SJSA1 (cell line): ENCODE measurements at regions not wholly inside any gene's neighbourhood (a gene's known extent, or its start where the extent isn't known, plus 50 kb on each side); places are given as distances from the start of the nearest gene placed in this dataset.

ENCODE experiments used
- DNase-seq, 2 experiments: peaks; one replicate each; pipeline ENCODE4 v3.0.0-alpha.2; 2015 to 2020; ENCODE audit warnings: low spot score in 2 of 2, low read depth in 1 of 2
- H3K27ac ChIP-seq: fragments of 250-450 bp; sonication (Bioruptor Pico); 2 replicates; pipeline ENCODE4 v1.5.1; 2020; ENCODE audit warnings: mild to moderate bottlenecking, moderate library complexity
- H3K27me3 ChIP-seq: fragments of 250-450 bp; sonication (Bioruptor Pico); replicated peaks from 2 replicates; pipeline ENCODE4 v1.5.1; 2020; ENCODE audit warnings: mild to moderate bottlenecking, moderate library complexity
- H3K36me3 ChIP-seq: fragments of 250-450 bp; sonication (Bioruptor Pico); 2 replicates; pipeline ENCODE4 v1.5.1; 2020; ENCODE audit warnings: mild to moderate bottlenecking
- H3K4me1 ChIP-seq: fragments of 250-450 bp; sonication (Bioruptor Pico); replicated peaks from 2 replicates; pipeline ENCODE4 v1.6.1; 2021; ENCODE audit warnings: mild to moderate bottlenecking
- H3K4me3 ChIP-seq: fragments of 250-450 bp; sonication (Bioruptor Pico); 2 replicates; pipeline ENCODE4 v1.5.1; 2020; ENCODE audit warnings: mild to moderate bottlenecking
- H3K9me3 ChIP-seq: fragments of 250-450 bp; sonication (Bioruptor Pico); replicated peaks from 2 replicates; pipeline ENCODE4 v1.5.1; 2020; ENCODE audit warnings: mild to moderate bottlenecking

DNA sequence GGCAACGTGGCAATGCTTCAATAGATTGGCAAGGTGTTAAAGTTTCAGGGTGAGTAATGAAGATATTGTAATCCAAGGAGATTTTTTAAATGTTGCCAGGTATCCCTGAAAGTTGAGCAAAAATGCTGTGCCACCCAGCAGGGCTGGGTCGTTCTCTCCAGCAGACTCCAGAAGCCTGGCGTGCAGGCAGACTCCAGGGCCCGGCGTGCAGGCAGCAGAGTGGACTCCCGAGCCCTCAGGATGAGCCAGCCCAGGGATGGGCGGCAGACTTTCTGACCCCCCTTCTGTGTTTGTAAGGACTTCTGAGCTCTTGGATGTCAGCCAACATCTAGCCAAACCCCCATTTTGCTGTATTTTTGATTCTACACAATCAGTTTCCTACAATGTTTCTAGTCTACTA is 289.1 kb downstream of the ZNF516 start:
- no peaks in the 10 kb centered on the region for H3K9me3 ChIP-seq
- no peaks in the 10 kb centered on the region for H3K36me3 ChIP-seq
- H3K4me1 ChIP-seq: peaks cover 4% of the 10 kb centered on the region; the same call in 1 of the 2 replicates
- H3K27me3 ChIP-seq: no peaks in the 10 kb centered on the region; the same call in 1 of the 2 replicates
- H3K27ac ChIP-seq: no peak overlapping the region
- DNase-seq: no peak
- H3K4me3 ChIP-seq: no peak overlapping the region

- no peaks in the 10 kb centered on the region; the same call in 1 of the 2 replicates for H3K27me3 ChIP-seq
These were observed 291.5 kb downstream of the ZNF516 start for GRCh38 chr18:76203552-76203951.

DNA sequence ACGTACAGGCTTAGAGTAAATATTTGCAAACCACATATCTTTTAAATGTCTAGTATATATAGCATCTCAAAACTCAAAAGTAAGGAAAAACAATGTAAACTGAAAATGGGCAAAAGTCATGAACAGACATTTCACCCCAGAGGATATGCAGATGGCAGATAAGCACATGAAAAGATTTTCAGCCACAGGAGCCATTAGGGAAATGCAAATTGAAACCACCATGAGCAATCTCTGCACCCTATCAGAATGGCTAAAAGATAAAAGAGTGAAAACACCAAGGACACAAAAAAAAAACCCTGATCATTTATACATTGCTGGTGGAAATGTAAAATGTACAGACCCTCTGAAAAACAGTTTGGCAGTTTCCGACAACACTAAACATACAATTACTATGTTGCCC is 292.7 kb downstream of the ZNF516 start:
- Histone ChIP-seq H3K27ac (no peak overlapping the region), H3K36me3 (no peaks in the 10 kb centered on the region), H3K4me3 (no peak overlapping the region), H3K4me1 (no peaks in the 10 kb centered on the region), H3K9me3 (no peaks in the 10 kb centered on the region), H3K27me3 (no peaks in the 10 kb centered on the region; the same call in 1 of the 2 replicates)
- DNase-seq: no peak

More at GRCh38 chr18:76203552-76203951, 291.5 kb downstream of the ZNF516 start:
- Histone ChIP-seq H3K4me3 (no peak overlapping the region), H3K27ac (no peak overlapping the region), H3K4me1 (no peaks in the 10 kb centered on the region), H3K36me3 (no peaks in the 10 kb centered on the region), H3K9me3 (no peaks in the 10 kb centered on the region)
- no peak for DNase-seq

DNA sequence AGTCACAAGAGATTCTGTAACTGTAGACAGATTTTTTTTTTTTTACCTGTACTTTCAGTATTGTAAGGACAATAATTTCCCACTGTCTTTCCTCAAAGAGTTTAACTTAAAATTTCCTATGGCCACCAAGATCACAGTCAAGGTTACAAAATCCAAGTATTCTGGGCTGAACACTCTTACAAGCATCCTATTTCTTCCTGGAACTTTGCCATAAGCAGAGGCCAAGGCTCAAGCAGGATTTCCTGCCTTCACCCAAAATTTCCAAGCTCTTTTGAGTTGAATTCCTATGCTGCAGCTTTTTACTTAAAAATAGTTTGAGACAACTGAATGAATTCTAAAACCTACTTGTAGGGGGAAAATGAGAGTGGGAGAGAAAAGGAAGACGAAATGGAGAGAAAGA is 299.4 kb downstream of the ZNF516 start:
- Histone ChIP-seq H3K27me3 (no peaks in the 10 kb centered on the region), H3K9me3 (no peaks in the 10 kb centered on the region), H3K4me1 (no peaks in the 10 kb centered on the region), H3K27ac (no peak overlapping the region), H3K4me3 (no peak overlapping the region), H3K36me3 (no peaks in the 10 kb centered on the region)
- no peak for DNase-seq

DNA sequence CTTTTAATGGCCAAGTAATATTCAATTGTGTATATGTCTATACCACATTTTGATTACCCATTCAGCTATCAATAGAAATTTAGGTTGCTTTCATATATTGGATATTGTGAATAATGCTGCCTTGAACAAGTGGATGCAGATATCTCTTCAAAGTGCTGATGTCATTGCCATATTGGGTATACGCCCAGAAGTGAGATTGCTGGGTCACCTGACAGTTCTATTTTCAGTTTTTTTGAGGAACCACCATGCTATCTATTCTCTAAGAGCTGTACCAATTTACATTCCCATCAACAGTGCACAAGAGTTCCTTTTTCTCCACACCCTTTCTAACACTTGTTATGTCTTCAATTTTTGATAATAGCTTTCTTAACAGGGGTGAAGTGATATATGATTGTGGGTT is 306.9 kb downstream of the ZNF516 start:
- DNase-seq: no peak
- H3K4me3 ChIP-seq: no peak overlapping the region
- H3K27ac ChIP-seq: no peak overlapping the region
- no peaks in the 10 kb centered on the region for H3K36me3 ChIP-seq
- H3K9me3 ChIP-seq: no peaks in the 10 kb centered on the region
- no peaks in the 10 kb centered on the region for H3K4me1 ChIP-seq
- H3K27me3 ChIP-seq: no peaks in the 10 kb centered on the region

DNA sequence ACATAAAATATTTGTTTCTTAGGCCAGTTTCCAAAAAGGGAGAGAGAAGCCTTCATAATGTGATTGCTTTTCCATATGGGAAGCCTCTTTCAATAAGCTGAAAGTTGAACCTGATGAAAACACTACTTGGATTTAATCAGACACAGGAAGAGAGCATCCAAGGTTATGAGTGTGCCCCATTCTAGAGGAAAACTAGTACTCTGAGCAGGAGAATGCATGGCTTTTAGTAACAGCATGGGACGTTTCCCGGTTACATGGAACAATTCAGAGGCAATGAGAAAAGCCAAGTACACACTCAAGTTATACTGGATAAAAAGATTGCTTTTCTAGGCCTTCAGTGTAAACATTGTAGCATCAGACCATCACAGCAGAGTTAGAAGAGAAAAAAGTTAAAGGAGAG is 315.8 kb downstream of the ZNF516 start:
- Histone ChIP-seq H3K4me3 (no peak overlapping the region), H3K36me3 (no peaks in the 10 kb centered on the region), H3K4me1 (no peaks in the 10 kb centered on the region), H3K27me3 (no peaks in the 10 kb centered on the region), H3K9me3 (no peaks in the 10 kb centered on the region), H3K27ac (no peak overlapping the region)
- no peak for DNase-seq

- no peak overlapping the region for H3K27ac ChIP-seq
- H3K4me3 ChIP-seq: no peak overlapping the region
- no peaks in the 10 kb centered on the region for H3K9me3 ChIP-seq
- peaks cover 12% of the 10 kb centered on the region; the same call in 1 of the 2 replicates for H3K27me3 ChIP-seq
- no peaks in the 10 kb centered on the region for H3K36me3 ChIP-seq
- no peaks in the 10 kb centered on the region for H3K4me1 ChIP-seq
- DNase-seq: no peak
These were observed 317.9 kb downstream of the ZNF516 start for GRCh38 chr18:76177160-76177559.

GRCh38 chr18:76174451-76174850 is 320.6 kb downstream of the ZNF516 start:
- DNase-seq: no peak
- Histone ChIP-seq H3K9me3 (no peaks in the 10 kb centered on the region), H3K27ac (no peak overlapping the region), H3K4me1 (no peaks in the 10 kb centered on the region), H3K27me3 (peaks cover 24% of the 10 kb centered on the region; the same call in 1 of the 2 replicates), H3K36me3 (no peaks in the 10 kb centered on the region), H3K4me3 (no peak overlapping the region)

GRCh38 chr18:76169733-76170132 is 325.3 kb downstream of the ZNF516 start:
- no peaks in the 10 kb centered on the region for H3K4me1 ChIP-seq
- no peak for DNase-seq
- no peak overlapping the region for H3K27ac ChIP-seq
- H3K36me3 ChIP-seq: no peaks in the 10 kb centered on the region
- no peak overlapping the region for H3K4me3 ChIP-seq
- H3K27me3 ChIP-seq: peaks cover 24% of the 10 kb centered on the region; the same call in 1 of the 2 replicates
- H3K9me3 ChIP-seq: no peaks in the 10 kb centered on the region

- peaks cover 20% of the 10 kb centered on the region; the same call in 1 of the 2 replicates for H3K27me3 ChIP-seq
- no peak for DNase-seq
- H3K27ac ChIP-seq: no peak overlapping the region
- no peaks in the 10 kb centered on the region for H3K4me1 ChIP-seq
- no peaks in the 10 kb centered on the region for H3K36me3 ChIP-seq
- no peaks in the 10 kb centered on the region for H3K9me3 ChIP-seq
- no peak overlapping the region for H3K4me3 ChIP-seq
These were observed 327.0 kb downstream of the ZNF516 start for GRCh38 chr18:76167845-76168621.

- H3K9me3 ChIP-seq: no peaks in the 10 kb centered on the region
- H3K27me3 ChIP-seq: peaks cover 14% of the 10 kb centered on the region; the same call in 1 of the 2 replicates
- no peaks in the 10 kb centered on the region for H3K4me1 ChIP-seq
These were observed 327.6 kb downstream of the ZNF516 start for GRCh38 chr18:76167410-76167809.

GRCh38 chr18:76162886-76163285 is 332.2 kb downstream of the ZNF516 start:
- H3K9me3 ChIP-seq: no peaks in the 10 kb centered on the region
- no peaks in the 10 kb centered on the region for H3K27me3 ChIP-seq
- H3K4me1 ChIP-seq: no peaks in the 10 kb centered on the region
- no peak overlapping the region for H3K27ac ChIP-seq
- DNase-seq: no peak
- H3K4me3 ChIP-seq: no peak overlapping the region
- H3K36me3 ChIP-seq: no peaks in the 10 kb centered on the region

More at GRCh38 chr18:76167410-76167809, 327.6 kb downstream of the ZNF516 start:
- Histone ChIP-seq H3K4me3 (no peak overlapping the region), H3K36me3 (no peaks in the 10 kb centered on the region), H3K27ac (no peak overlapping the region)
- DNase-seq: no peak

- no peak overlapping the region for H3K27ac ChIP-seq
- no peak overlapping the region for H3K4me3 ChIP-seq
- H3K36me3 ChIP-seq: no peaks in the 10 kb centered on the region
- H3K27me3 ChIP-seq: no peaks in the 10 kb centered on the region
- no peak for DNase-seq
- H3K9me3 ChIP-seq: no peaks in the 10 kb centered on the region
- no peaks in the 10 kb centered on the region for H3K4me1 ChIP-seq
These were observed 333.1 kb downstream of the ZNF516 start for GRCh38 chr18:76161983-76162382.

- Histone ChIP-seq H3K9me3 (no peaks in the 10 kb centered on the region), H3K27me3 (no peaks in the 10 kb centered on the region), H3K27ac (no peak overlapping the region), H3K4me1 (no peaks in the 10 kb centered on the region), H3K4me3 (no peak overlapping the region), H3K36me3 (no peaks in the 10 kb centered on the region)
- no peak for DNase-seq
These were observed 341.4 kb downstream of the ZNF516 start for GRCh38 chr18:76153691-76154090.
